ENCODE measurements at regions not wholly inside any gene's neighbourhood (a gene's known extent, or its start where the extent isn't known, plus 50 kb on each side); places are given as distances from the start of the nearest gene placed in this dataset.

GRCh38 chr5:2175842-2176404, 293.2 kb upstream of the IRX4 start:
- no peak for DNase-seq (ENCODE audit: extremely low read depth, low read depth)
- TF ChIP-seq CTCF (IDR thresholded peaks at IDR 0.05; ENCODE audit: low read depth, low read length), result no peak

- DNase-seq (ENCODE audit: extremely low read depth, low read depth), result no peak
- no peak for TF ChIP-seq CTCF (IDR thresholded peaks at IDR 0.05; ENCODE audit: low read depth, low read length)
Observed at GRCh38 chr5:2175041-2175440, 292.3 kb upstream of the IRX4 start.

GRCh38 chr5:2174538-2174937, 291.8 kb upstream of the IRX4 start:
- no peak for TF ChIP-seq CTCF (IDR thresholded peaks at IDR 0.05; ENCODE audit: low read depth, low read length)
- no peak for DNase-seq (ENCODE audit: extremely low read depth, low read depth)

- TF ChIP-seq CTCF (IDR thresholded peaks at IDR 0.05; ENCODE audit: low read depth, low read length), result no peak
- DNase-seq (ENCODE audit: extremely low read depth, low read depth), result no peak
Observed at GRCh38 chr5:2173151-2173834, 290.6 kb upstream of the IRX4 start.

GRCh38 chr5:2172471-2172870, 289.7 kb upstream of the IRX4 start:
- no peak for TF ChIP-seq CTCF (IDR thresholded peaks at IDR 0.05; ENCODE audit: low read depth, low read length)
- no peak for DNase-seq (ENCODE audit: extremely low read depth, low read depth)

GRCh38 chr5:2170761-2171160, 288.0 kb upstream of the IRX4 start:
- DNase-seq (ENCODE audit: extremely low read depth, low read depth), result no peak
- TF ChIP-seq CTCF (IDR thresholded peaks at IDR 0.05; ENCODE audit: low read depth, low read length), result no peak

- TF ChIP-seq CTCF (IDR thresholded peaks at IDR 0.05; ENCODE audit: low read depth, low read length), result no peak
Observed at GRCh38 chr5:2169850-2170760, 287.4 kb upstream of the IRX4 start.

More at GRCh38 chr5:2169850-2170760, 287.4 kb upstream of the IRX4 start:
- no peak for DNase-seq (ENCODE audit: extremely low read depth, low read depth)

Data from AG09319 (cell line).